ENCODE measurements at regions not wholly inside any gene's neighbourhood (a gene's known extent, or its start where the extent isn't known, plus 50 kb on each side); places are given as distances from the start of the nearest gene placed in this dataset.
"Not testable (repeated sequence)": the region's sequence is repeated elsewhere in the genome, so short reads cannot be mapped to it uniquely, and the experiment has no call there.

DNA sequence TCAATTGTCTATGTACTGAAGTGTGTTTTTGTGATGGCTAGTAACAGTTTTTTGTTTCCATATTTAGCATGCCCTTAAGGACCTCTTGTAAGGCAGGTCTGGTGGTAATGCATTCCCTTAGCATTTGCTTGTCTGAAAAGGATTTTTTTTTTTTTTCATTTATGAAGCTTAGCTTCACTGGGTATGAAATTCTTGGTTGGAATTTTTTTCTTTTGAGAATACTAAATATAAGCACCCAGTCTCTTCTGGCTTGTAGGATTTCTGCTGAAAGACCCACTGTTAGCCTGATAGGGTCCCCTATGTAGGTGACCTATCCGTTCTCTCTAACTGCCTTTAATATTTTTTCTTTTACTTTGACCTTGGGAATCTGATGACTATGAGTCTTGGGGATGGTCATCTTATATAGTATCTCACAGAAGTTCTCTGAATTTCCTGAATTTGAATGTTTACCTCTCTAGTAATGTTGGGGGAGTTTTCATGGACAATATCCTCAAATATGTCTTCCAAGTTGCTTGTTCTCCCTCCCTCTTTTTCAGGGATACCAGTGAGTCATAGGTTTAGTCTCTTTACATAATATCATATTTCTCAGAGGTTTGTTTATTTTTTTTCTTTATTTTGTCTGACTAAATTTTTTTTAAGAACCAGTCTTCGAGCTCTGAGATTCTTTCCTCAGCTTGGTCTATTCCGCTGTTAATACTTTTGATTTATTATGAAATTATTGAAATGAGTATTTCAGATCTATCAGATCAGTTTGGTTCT, 157.1 kb upstream of the PGRMC2 start:
- H3K27ac Mint-ChIP-seq = no peak overlapping the region
- no peaks in the 10 kb centered on the region for H3K4me1 Mint-ChIP-seq
- TF ChIP-seq, protein P1, sequence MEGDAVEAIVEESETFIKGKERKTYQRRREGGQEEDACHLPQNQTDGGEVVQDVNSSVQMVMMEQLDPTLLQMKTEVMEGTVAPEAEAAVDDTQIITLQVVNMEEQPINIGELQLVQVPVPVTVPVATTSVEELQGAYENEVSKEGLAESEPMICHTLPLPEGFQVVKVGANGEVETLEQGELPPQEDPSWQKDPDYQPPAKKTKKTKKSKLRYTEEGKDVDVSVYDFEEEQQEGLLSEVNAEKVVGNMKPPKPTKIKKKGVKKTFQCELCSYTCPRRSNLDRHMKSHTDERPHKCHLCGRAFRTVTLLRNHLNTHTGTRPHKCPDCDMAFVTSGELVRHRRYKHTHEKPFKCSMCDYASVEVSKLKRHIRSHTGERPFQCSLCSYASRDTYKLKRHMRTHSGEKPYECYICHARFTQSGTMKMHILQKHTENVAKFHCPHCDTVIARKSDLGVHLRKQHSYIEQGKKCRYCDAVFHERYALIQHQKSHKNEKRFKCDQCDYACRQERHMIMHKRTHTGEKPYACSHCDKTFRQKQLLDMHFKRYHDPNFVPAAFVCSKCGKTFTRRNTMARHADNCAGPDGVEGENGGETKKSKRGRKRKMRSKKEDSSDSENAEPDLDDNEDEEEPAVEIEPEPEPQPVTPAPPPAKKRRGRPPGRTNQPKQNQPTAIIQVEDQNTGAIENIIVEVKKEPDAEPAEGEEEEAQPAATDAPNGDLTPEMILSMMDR (IDR thresholded peaks at IDR 0.05; ENCODE audit: unreplicated experiment) = no peak
- H3K36me3 Mint-ChIP-seq = peaks cover 24% of the 10 kb centered on the region
- no peaks in the 10 kb centered on the region for H3K27me3 Mint-ChIP-seq (ENCODE audit: low read depth)
- DNase-seq (ENCODE audit: low spot score in 2 of 2, unreplicated experiment in 2 of 2) = no peak
- peaks cover 57% of the 10 kb centered on the region for H3K9me3 Mint-ChIP-seq
- H3K4me3 Mint-ChIP-seq = no peak overlapping the region

DNA sequence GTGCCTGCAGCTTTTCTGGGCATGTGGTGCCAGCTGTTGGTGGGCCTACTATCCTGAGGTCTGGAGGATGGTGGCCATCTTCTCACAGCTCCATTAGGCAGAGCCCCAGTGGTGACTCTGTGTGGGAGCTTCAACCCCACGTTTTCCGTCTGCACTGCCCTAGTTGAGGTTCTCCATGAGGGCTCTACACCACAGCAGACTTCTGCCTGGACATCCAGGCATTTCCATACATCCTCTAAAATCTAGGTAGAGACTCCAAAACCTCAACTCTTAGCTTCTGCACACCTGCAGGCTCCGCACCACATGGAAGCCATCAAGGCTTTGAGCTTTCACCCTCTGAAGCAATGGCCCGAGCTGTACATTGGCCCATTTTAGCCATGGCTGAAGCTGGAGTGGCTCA, 153.3 kb upstream of the PGRMC2 start:
- peaks cover 82% of the 10 kb centered on the region for H3K9me3 Mint-ChIP-seq
- H3K4me3 Mint-ChIP-seq = no peak overlapping the region
- TF ChIP-seq, protein P1 (IDR thresholded peaks at IDR 0.05; ENCODE audit: unreplicated experiment) = no peak
- no peak overlapping the region for H3K27ac Mint-ChIP-seq
- peaks cover 29% of the 10 kb centered on the region for H3K36me3 Mint-ChIP-seq
- no peaks in the 10 kb centered on the region for H3K4me1 Mint-ChIP-seq
- no peaks in the 10 kb centered on the region for H3K27me3 Mint-ChIP-seq (ENCODE audit: low read depth)
- DNase-seq (ENCODE audit: low spot score in 2 of 2, unreplicated experiment in 2 of 2) = no peak

DNA sequence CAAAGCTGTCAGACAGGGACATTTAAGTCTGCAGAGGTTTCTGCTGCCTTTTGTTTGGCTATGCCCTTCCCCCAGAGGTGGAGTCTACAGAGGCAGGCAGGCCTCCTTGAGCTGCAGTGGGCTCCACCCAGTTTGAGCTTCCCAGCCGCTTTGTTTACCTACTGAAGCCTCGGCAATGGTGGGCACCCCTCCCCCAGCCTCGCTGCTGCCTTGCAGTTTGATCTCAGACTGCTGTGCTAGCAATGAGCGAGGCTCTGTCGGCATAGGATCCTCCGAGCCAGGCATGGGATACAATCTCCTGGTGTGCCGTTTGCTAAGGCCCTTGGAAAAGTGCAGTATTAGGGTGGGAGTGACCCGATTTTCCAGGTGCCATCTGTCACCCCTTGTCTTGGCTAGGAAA, 149.4 kb upstream of the PGRMC2 start:
- not testable (repeated sequence) for H3K4me1 Mint-ChIP-seq; H3K27ac Mint-ChIP-seq; H3K27me3 Mint-ChIP-seq (ENCODE audit: low read depth); DNase-seq (ENCODE audit: low spot score in 2 of 2, unreplicated experiment in 2 of 2); H3K4me3 Mint-ChIP-seq
- peaks cover 61% of the 10 kb centered on the region for H3K9me3 Mint-ChIP-seq
- H3K36me3 Mint-ChIP-seq = peaks cover 13% of the 10 kb centered on the region

DNA sequence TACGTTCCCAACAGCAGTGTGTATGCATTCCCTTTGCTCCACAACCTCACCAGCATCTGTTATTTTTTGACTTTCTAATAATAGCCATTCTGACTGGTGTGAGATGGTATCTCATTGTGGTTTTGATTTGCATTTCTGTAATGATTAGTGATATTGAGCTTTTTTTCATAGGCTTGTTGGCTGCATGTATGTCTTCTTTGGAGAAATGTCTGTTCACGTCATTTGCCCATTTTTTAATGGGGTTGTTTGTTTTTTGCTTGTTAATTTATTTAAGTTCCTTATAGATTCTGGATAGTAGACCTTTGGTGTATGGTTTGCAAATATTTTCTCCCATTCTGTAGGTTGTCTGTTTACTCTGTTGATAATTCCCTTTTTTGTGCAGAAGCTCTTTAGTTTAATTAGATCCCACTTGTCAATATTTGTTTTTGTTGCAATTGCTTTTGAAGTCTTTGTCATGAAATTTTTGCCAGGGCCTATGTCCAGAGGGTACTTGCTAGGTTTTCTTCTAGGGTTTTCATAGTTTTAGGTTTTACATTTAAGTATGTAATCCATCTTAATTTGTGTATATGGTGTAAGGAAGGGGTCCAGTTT, 141.5 kb upstream of the PGRMC2 start:
- H3K27me3 Mint-ChIP-seq (ENCODE audit: low read depth); H3K4me1 Mint-ChIP-seq; H3K36me3 Mint-ChIP-seq; DNase-seq (ENCODE audit: low spot score in 2 of 2, unreplicated experiment in 2 of 2); H3K27ac Mint-ChIP-seq; H3K4me3 Mint-ChIP-seq: not testable (repeated sequence)
- peaks cover 28% of the 10 kb centered on the region for H3K9me3 Mint-ChIP-seq

DNA sequence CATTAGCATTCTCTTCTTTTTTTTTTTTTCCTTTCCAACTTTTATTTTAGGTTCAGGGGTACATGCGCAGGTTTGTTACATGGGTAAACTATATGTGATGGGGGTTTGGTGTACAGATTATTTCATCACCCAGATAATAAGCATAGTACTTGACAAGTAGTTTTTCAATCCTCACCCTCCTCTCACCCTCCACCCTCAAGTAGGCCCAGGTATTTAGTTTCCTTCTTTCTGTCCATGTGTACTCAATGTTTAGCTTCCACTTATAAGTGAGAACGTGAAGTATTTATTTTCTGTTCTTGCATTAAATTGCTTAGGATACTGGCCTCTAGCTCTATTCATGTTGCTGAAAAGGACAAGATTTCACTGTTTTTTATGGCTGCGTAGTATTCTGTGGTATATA, 140.8 kb upstream of the PGRMC2 start:
- Mint-ChIP-seq H3K36me3 (peaks cover 7% of the 10 kb centered on the region), H3K27ac (no peak overlapping the region), H3K9me3 (peaks cover 26% of the 10 kb centered on the region), H3K27me3 (ENCODE audit: low read depth) (no peaks in the 10 kb centered on the region), H3K4me3 (no peak overlapping the region), H3K4me1 (no peaks in the 10 kb centered on the region)
- no peak for DNase-seq (ENCODE audit: low spot score in 2 of 2, unreplicated experiment in 2 of 2)
- TF ChIP-seq, protein P1 (IDR thresholded peaks at IDR 0.05; ENCODE audit: unreplicated experiment) = no peak

DNA sequence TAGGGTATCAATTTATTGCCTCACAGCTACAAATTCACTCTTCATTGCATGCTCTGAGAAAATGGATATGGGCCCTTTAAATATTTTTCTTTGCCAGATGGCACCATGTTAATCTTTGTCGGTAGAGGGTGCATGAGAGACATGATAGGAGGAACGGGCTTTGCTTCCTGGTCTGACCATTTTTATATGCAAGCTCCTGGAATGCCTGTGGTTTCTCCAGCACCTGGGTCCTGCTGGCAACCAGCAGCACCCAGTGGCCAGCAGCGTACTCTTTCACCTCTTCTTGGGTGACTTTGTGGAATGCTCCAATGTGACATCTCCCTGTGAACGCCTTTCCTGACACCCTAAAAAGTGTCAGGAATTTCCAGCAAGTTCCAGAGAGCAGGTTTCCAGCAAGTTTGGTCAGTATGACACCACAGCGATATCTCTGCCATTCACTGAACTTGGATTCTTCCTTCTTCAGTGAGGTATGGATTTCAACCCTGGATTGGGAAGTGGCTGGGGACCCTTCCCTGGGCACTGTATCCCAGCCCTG, 140.3 kb upstream of the PGRMC2 start:
- Mint-ChIP-seq H3K27ac (no peak overlapping the region), H3K4me1 (no peaks in the 10 kb centered on the region), H3K9me3 (peaks cover 26% of the 10 kb centered on the region), H3K4me3 (no peak overlapping the region), H3K36me3 (peaks cover 7% of the 10 kb centered on the region), H3K27me3 (ENCODE audit: low read depth) (no peaks in the 10 kb centered on the region)
- no peak for DNase-seq (ENCODE audit: low spot score in 2 of 2, unreplicated experiment in 2 of 2)
- TF ChIP-seq, protein P1 (IDR thresholded peaks at IDR 0.05; ENCODE audit: unreplicated experiment) = no peak

Data from mesothelial cell of epicardium (in vitro differentiated cells).